Natural killer cell (primary cell): ENCODE measurements at regions not wholly inside any gene's neighbourhood (a gene's known extent, or its start where the extent isn't known, plus 50 kb on each side); places are given as distances from the start of the nearest gene placed in this dataset.

ENCODE experiments used
- ATAC-seq, 3 donors: fragments of 150-1000 bp in 2 of 3; fragments of 200-7000 bp in 1 of 3; cut with Tn5 transposase; 1 replicate in 1 of 3; 2 replicates in 2 of 3; pipeline ENCODE4 v1.10.0; 2021; ENCODE audit warnings: mild to moderate bottlenecking in 2 of 3, moderate library complexity in 2 of 3
- DNase-seq, 2 donors: peaks; one replicate each; pipeline versions ENCODE4 v3.0.0 to v3.0.0-alpha.2; 2013 to 2021; ENCODE audit warnings: mixed read lengths in 1 of 2
- H3K27ac ChIP-seq: one replicate; pipeline ENCODE4 v1.5.1; 2013; ENCODE audit warnings: mild to moderate bottlenecking, low read length
- H3K27me3 ChIP-seq: one replicate; pipeline ENCODE4 v1.6.1; 2013; ENCODE audit warnings: low read length; ENCODE audit not compliant: control insufficient read depth, insufficient read depth
- H3K36me3 ChIP-seq: one replicate; pipeline ENCODE4 v1.6.1; 2013; ENCODE audit warnings: low read length; ENCODE audit not compliant: control insufficient read depth, insufficient read depth
- H3K4me1 ChIP-seq: one replicate; pipeline ENCODE4 v1.6.1; 2013; ENCODE audit warnings: low read length; ENCODE audit not compliant: control insufficient read depth, insufficient read depth
- H3K4me3 ChIP-seq: one replicate; pipeline ENCODE4 v1.5.1; 2013; ENCODE audit warnings: low read length
- H3K9me3 ChIP-seq: one replicate; pipeline ENCODE4 v1.6.1; 2013; ENCODE audit warnings: low read length; ENCODE audit not compliant: control insufficient read depth, insufficient read depth
- H3K27ac Mint-ChIP-seq, 2 donors: one replicate each; pipeline ENCODE4 v1.8.0; 2022; ENCODE audit warnings: mild to moderate bottlenecking in 2 of 2, mixed read lengths in 2 of 2, moderate library complexity in 1 of 2
- H3K27me3 Mint-ChIP-seq, 2 donors: one replicate each; pipeline ENCODE4 v1.8.0; 2022; ENCODE audit warnings: low read depth in 2 of 2, mixed read lengths in 2 of 2
- H3K36me3 Mint-ChIP-seq: one replicate; pipeline ENCODE4 v1.8.0; 2022; ENCODE audit warnings: mixed read lengths
- H3K4me1 Mint-ChIP-seq, 2 donors: one replicate each; pipeline ENCODE4 v1.8.0; 2022; ENCODE audit warnings: mixed read lengths in 2 of 2
- H3K4me3 Mint-ChIP-seq: one replicate; pipeline ENCODE4 v1.8.0; 2022; ENCODE audit warnings: mild to moderate bottlenecking, moderate library complexity, mixed read lengths
- H3K9me3 Mint-ChIP-seq, 2 donors: one replicate each; pipeline ENCODE4 v1.8.0; 2022; ENCODE audit warnings: mixed read lengths in 2 of 2
- WGBS: methylation state at CpG from one replicate; pipeline ENCODE4 v1.1.7; 2013; ENCODE audit warnings: missing lambda C conversion rate; ENCODE audit not compliant: insufficient coverage; 5-methylcytosine and 5-hydroxymethylcytosine counted together
- intact Hi-C: fragments of 100-400 bp; cut with micrococcal nuclease; formaldehyde crosslinking; loops from one replicate; pipeline ENCODE4 v1.14.2; 2022
- TF ChIP-seq, protein P1 (sequence below): fragments of 200-600 bp; IDR thresholded peaks from one replicate; pipeline ENCODE4 v1.8.0; 2022; ENCODE audit warnings: antibody characterized with exemption

DNA sequence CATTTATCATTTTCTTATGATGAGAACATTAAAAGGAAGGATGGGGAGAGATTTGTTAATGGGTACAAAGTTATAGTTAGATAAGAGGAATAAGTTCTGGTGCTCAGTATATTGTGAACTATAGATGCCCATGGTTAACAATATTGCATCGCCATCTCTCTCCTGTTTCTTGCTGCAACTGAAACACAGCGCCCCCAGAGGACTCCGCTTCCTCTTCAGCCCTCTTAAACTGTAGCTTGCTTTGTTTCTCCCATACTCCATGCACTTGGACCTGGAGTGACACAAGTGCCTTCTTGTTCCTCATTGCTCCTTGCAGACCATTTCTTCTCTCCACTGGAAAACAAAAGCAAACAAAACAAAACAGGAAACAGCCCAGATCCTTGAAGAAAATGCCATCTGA lies 70.1 kb upstream of the NTPCR start:
- Histone ChIP-seq H3K4me3 (no peak overlapping the region), H3K27me3 (no peaks in the 10 kb centered on the region), H3K36me3 (no peaks in the 10 kb centered on the region), H3K4me1 (no peaks in the 10 kb centered on the region), H3K27ac (no peak overlapping the region), H3K9me3 (no peaks in the 10 kb centered on the region)
- peak in 1 of 2 donors; percentile 11 for DNase-seq
- intact Hi-C loops, result no loop called here
- Mint-ChIP-seq H3K9me3 (no peaks in the 10 kb centered on the region), H3K27ac (no peak overlapping the region), H3K36me3 (no peaks in the 10 kb centered on the region), H3K4me1 (no peaks in the 10 kb centered on the region), H3K4me3 (no peak overlapping the region), H3K27me3 (peaks cover 0 to 2% of the 10 kb centered on the region in 2 donors)
- 74% methylated on average over 3 of the region's 3 CpGs for WGBS
- no peak for ATAC-seq
- TF ChIP-seq, protein P1, sequence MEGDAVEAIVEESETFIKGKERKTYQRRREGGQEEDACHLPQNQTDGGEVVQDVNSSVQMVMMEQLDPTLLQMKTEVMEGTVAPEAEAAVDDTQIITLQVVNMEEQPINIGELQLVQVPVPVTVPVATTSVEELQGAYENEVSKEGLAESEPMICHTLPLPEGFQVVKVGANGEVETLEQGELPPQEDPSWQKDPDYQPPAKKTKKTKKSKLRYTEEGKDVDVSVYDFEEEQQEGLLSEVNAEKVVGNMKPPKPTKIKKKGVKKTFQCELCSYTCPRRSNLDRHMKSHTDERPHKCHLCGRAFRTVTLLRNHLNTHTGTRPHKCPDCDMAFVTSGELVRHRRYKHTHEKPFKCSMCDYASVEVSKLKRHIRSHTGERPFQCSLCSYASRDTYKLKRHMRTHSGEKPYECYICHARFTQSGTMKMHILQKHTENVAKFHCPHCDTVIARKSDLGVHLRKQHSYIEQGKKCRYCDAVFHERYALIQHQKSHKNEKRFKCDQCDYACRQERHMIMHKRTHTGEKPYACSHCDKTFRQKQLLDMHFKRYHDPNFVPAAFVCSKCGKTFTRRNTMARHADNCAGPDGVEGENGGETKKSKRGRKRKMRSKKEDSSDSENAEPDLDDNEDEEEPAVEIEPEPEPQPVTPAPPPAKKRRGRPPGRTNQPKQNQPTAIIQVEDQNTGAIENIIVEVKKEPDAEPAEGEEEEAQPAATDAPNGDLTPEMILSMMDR, result no peak

DNA sequence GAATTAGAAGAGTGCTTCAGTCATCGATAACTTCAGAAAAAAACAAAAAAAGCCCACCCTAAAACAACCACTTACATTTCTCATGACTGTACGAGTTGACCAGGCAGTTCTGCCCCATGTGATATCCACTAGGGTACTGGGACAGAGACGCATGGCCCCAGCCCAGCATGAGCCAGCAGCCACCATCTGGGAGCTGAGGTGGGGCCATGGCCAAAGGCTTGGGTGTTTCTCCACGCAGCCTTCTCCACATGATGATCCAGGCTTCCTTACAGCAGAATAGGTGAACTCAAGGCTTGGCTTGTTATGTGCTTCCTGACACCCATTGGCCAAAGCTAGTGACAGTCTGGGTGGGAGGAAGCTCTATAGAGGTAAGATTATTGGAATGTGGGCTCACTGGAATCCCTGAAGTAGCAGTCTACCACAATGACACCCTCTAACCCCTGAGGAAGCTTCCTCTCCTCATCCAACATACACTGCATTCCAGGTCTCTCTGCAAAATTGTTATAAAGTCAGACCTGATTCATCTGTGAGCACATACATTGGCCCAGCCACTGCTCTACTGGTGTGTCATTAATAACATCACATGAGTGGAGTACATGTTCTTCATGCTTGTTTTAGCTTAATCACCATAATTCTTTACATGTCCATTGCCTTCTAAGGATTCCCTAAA lies 66.3 kb upstream of the NTPCR start:
- Mint-ChIP-seq H3K4me1 (no peaks in the 10 kb centered on the region), H3K9me3 (no peaks in the 10 kb centered on the region), H3K36me3 (no peaks in the 10 kb centered on the region), H3K4me3 (no peak overlapping the region), H3K27ac (no peak overlapping the region), H3K27me3 (peaks cover 10 to 19% of the 10 kb centered on the region in 2 donors)
- intact Hi-C loops, result no loop called here
- Histone ChIP-seq H3K36me3 (no peaks in the 10 kb centered on the region), H3K27ac (no peak overlapping the region), H3K27me3 (no peaks in the 10 kb centered on the region), H3K9me3 (no peaks in the 10 kb centered on the region), H3K4me3 (no peak overlapping the region), H3K4me1 (no peaks in the 10 kb centered on the region)
- DNase-seq (no peak), ATAC-seq (no peak)
- TF ChIP-seq, protein P1, result no peak
- WGBS, result 93% methylated on average over 4 of the region's 4 CpGs

DNA sequence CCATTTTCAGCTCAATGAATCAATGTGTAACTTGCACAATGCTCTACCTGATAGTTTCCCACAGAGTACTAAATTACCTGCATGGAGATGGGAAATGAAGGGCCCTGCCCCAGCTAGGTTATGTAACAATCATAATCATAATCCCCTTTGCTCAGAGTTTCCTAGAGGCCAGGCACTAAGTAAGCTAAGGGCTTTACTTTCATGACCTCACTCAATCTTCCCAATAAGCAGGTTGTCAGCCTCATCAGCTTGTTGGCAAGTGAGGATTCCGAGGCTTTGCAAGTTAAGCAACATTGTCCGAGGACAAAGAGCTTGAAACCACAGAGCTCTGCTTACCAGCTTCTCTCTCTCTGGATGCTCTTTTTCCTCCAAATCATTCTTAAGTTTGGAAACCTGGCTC lies 64.1 kb upstream of the NTPCR start:
- no peak for ATAC-seq
- TF ChIP-seq, protein P1, result no peak
- Histone ChIP-seq H3K36me3 (no peaks in the 10 kb centered on the region), H3K27me3 (no peaks in the 10 kb centered on the region), H3K4me1 (no peaks in the 10 kb centered on the region), H3K4me3 (no peak overlapping the region), H3K9me3 (no peaks in the 10 kb centered on the region), H3K27ac (no peak overlapping the region)
- Mint-ChIP-seq H3K36me3 (no peaks in the 10 kb centered on the region), H3K27me3 (peaks cover 14 to 20% of the 10 kb centered on the region in 2 donors), H3K9me3 (no peaks in the 10 kb centered on the region), H3K4me1 (no peaks in the 10 kb centered on the region), H3K4me3 (no peak overlapping the region), H3K27ac (no peak overlapping the region)
- no peak for DNase-seq
- intact Hi-C loops, result no loop called here
- 60% methylated on average over 2 of the region's 2 CpGs for WGBS

DNA sequence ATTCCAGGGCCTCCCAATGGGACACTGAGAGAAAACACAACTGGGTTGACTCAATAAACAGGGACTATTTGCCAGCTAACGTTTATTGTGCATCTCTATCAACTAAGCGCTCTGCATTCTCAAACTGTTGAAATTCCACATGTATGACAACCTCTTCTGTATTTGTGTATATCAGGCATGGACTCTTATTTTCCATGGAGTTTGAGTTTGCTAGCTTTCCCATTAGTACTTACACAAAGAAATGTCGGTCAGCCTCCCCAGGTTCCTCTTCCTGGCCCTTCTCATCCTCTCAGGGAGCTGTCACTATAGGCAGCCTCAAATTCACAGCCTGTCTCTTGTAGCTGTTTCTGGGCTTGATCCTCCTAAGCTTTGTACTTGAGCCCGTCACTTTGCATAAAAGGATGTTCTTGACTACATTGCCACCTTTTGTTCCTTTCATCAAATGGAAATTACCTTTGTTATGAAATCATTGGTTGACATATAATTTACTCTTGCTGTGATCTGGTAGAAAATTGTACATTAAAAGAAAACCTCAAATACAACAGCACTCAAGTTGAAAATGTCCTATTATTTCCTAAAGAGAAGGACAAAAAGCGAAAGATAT lies 60.0 kb upstream of the NTPCR start:
- Mint-ChIP-seq H3K36me3 (no peaks in the 10 kb centered on the region), H3K4me3 (no peak overlapping the region), H3K9me3 (no peaks in the 10 kb centered on the region), H3K27me3 (peaks cover 18 to 20% of the 10 kb centered on the region in 2 donors), H3K27ac (no peak overlapping the region), H3K4me1 (no peaks in the 10 kb centered on the region)
- DNase-seq, result peak in 1 of 2 donors; percentile 13
- H3K4me3 ChIP-seq, result no peak overlapping the region
- 85% methylated on average over 5 of the region's 5 CpGs for WGBS
- TF ChIP-seq, protein P1, result no peak
- ATAC-seq, result no peak
- no peaks in the 10 kb centered on the region for H3K27me3 ChIP-seq
- H3K27ac ChIP-seq, result no peak overlapping the region
- no peaks in the 10 kb centered on the region for H3K36me3 ChIP-seq
- no peaks in the 10 kb centered on the region for H3K9me3 ChIP-seq
- H3K4me1 ChIP-seq, result no peaks in the 10 kb centered on the region
- intact Hi-C loops, result no loop called here
